GM10266 (cell line): ENCODE measurements at regions not wholly inside any gene's neighbourhood (a gene's known extent, or its start where the extent isn't known, plus 50 kb on each side); places are given as distances from the start of the nearest gene placed in this dataset.

Experiments used
- DNase-seq: peaks from one replicate; pipeline ENCODE4 v3.0.0; 2012; ENCODE audit errors: extremely low spot score
- CTCF ChIP-seq: IDR thresholded peaks from 2 replicates; pipeline ENCODE4 v1.5.1; 2012; ENCODE audit warnings: mild to moderate bottlenecking, low read depth; ENCODE audit not compliant: control insufficient read depth, insufficient read depth; ENCODE audit errors: missing control alignments

GRCh38 chr6:88298066-88298845 is 132.1 kb upstream of the CNR1 start:
- TF ChIP-seq CTCF = no peak

GRCh38 chr6:88296694-88297093 is 130.5 kb upstream of the CNR1 start:
- TF ChIP-seq CTCF = no peak
- DNase-seq = no peak

More at GRCh38 chr6:88298066-88298845, 132.1 kb upstream of the CNR1 start:
- no peak for DNase-seq

GRCh38 chr6:88295663-88296062 is 129.5 kb upstream of the CNR1 start:
- no peak for TF ChIP-seq CTCF
- no peak for DNase-seq

GRCh38 chr6:88294702-88295101 is 128.6 kb upstream of the CNR1 start:
- DNase-seq = no peak
- TF ChIP-seq CTCF = no peak

- TF ChIP-seq CTCF = no peak
- DNase-seq = no peak
Observed at GRCh38 chr6:88290411-88290810, 124.3 kb upstream of the CNR1 start.

- no peak for DNase-seq
- no peak for TF ChIP-seq CTCF
Observed at GRCh38 chr6:88287696-88288095, 121.5 kb upstream of the CNR1 start.

GRCh38 chr6:88276331-88276730 is 110.2 kb upstream of the CNR1 start:
- no peak for DNase-seq
- no peak for TF ChIP-seq CTCF
